ENCODE measurements at regions not wholly inside any gene's neighbourhood (a gene's known extent, or its start where the extent isn't known, plus 50 kb on each side); places are given as distances from the start of the nearest gene placed in this dataset.

GRCh38 chr5:175098301-175098700 lies 345.7 kb downstream of the DRD1 start:
- Histone ChIP-seq H3K27ac (no peak overlapping the region), H3K9me3 (ENCODE audit: severe bottlenecking) (no peaks in the 10 kb centered on the region), H3K36me3 (no peaks in the 10 kb centered on the region), H3K4me3 (ENCODE audit: low read depth, low read length) (no peak overlapping the region), H3K27me3 (ENCODE audit: insufficient read depth, low read depth, severe bottlenecking) (peaks cover 62% of the 10 kb centered on the region)
- no peak for DNase-seq
- TF ChIP-seq, protein P1, sequence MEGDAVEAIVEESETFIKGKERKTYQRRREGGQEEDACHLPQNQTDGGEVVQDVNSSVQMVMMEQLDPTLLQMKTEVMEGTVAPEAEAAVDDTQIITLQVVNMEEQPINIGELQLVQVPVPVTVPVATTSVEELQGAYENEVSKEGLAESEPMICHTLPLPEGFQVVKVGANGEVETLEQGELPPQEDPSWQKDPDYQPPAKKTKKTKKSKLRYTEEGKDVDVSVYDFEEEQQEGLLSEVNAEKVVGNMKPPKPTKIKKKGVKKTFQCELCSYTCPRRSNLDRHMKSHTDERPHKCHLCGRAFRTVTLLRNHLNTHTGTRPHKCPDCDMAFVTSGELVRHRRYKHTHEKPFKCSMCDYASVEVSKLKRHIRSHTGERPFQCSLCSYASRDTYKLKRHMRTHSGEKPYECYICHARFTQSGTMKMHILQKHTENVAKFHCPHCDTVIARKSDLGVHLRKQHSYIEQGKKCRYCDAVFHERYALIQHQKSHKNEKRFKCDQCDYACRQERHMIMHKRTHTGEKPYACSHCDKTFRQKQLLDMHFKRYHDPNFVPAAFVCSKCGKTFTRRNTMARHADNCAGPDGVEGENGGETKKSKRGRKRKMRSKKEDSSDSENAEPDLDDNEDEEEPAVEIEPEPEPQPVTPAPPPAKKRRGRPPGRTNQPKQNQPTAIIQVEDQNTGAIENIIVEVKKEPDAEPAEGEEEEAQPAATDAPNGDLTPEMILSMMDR (IDR thresholded peaks at IDR 0.05; ENCODE audit: low read depth, low read length): no peak

DNA sequence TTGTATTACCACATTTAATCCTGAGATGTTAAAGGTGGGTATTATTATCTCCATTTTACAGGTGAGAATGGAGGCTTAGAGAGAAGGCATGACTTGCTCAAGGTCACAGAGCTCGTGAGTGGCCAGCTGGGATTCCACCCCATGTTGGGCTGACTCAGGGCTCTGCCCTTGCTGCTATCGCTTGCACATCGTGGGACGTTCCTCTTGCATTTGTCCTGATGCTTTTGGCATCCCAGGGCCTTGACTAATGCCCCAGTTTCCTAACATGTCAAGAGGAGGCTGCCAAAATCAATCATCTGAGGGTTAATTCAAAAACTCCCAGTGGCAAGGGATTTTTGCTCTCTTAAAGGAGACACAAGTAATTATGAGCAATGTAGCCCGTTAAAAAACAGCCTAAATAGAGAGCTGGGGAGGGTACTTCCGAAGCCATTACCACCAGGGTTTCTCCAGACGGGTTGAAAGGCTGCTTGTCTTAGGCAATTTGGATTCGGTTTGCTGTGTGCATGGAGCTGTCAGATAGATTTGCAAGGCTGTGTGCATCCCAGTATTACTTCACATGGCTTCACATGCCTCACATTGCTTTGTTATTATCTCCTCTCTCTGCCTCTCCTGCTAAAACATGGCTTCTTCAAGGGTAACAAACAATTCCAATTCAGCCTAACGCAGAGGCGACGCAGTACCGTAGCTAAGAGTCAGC lies 347.4 kb downstream of the DRD1 start:
- Histone ChIP-seq H3K36me3 (no peaks in the 10 kb centered on the region), H3K27ac (no peak overlapping the region), H3K9me3 (ENCODE audit: severe bottlenecking) (no peaks in the 10 kb centered on the region), H3K4me3 (ENCODE audit: low read depth, low read length) (no peak overlapping the region), H3K27me3 (ENCODE audit: insufficient read depth, low read depth, severe bottlenecking) (peaks cover 62% of the 10 kb centered on the region)
- TF ChIP-seq, protein P1 (IDR thresholded peaks at IDR 0.05; ENCODE audit: low read depth, low read length): no peak
- no peak for DNase-seq

DNA sequence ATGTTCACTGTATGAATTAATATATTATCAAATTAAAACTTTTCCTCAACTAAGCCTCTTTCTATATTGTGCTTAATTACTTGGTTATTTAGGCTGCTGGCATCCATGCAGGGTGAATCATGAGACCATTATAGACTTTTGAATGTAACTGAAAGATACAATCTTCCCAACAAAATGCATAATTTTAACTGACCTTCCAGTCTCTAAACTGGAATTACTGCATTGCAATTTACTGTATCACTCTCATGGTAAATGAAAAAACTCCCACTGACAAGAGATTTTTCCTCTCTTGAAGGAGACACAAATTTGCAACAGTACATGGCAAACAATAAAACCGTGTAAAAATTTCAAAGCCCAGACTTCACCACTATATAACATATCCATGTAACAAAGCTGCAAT lies 349.5 kb downstream of the DRD1 start:
- Histone ChIP-seq H3K4me3 (ENCODE audit: low read depth, low read length) (no peak overlapping the region), H3K36me3 (no peaks in the 10 kb centered on the region), H3K9me3 (ENCODE audit: severe bottlenecking) (no peaks in the 10 kb centered on the region), H3K27me3 (ENCODE audit: insufficient read depth, low read depth, severe bottlenecking) (peaks cover 71% of the 10 kb centered on the region), H3K27ac (no peak overlapping the region)
- TF ChIP-seq, protein P1 (IDR thresholded peaks at IDR 0.05; ENCODE audit: low read depth, low read length): no peak
- no peak for DNase-seq

GRCh38 chr5:175092691-175093090 lies 351.3 kb downstream of the DRD1 start:
- TF ChIP-seq, protein P1 (IDR thresholded peaks at IDR 0.05; ENCODE audit: low read depth, low read length): no peak
- Histone ChIP-seq H3K36me3 (no peaks in the 10 kb centered on the region), H3K9me3 (ENCODE audit: severe bottlenecking) (no peaks in the 10 kb centered on the region), H3K27me3 (ENCODE audit: insufficient read depth, low read depth, severe bottlenecking) (peaks cover 63% of the 10 kb centered on the region), H3K27ac (no peak overlapping the region), H3K4me3 (ENCODE audit: low read depth, low read length) (no peak overlapping the region)
- DNase-seq: no peak

DNA sequence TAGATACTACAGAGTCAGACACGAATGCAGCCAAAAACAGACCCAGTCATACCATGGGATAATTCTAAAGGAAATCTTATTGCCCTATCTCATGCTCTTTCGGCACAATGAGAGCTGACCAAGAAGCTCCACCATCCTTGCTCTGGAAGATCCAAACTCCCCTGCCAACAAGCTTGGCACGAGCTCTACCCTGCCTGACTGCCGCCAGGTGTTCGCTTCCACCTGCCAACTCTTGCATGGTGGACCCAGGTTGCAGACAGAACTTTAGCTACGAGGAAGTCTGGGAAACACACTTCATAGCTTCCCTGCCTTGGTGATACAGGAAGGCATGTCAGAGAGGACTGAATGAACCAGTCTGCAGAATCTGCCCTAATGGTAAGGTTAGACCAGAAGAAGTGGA lies 355.0 kb downstream of the DRD1 start:
- Histone ChIP-seq H3K27ac (no peak overlapping the region), H3K27me3 (ENCODE audit: insufficient read depth, low read depth, severe bottlenecking) (peaks cover 42% of the 10 kb centered on the region), H3K36me3 (no peaks in the 10 kb centered on the region), H3K9me3 (ENCODE audit: severe bottlenecking) (no peaks in the 10 kb centered on the region), H3K4me3 (ENCODE audit: low read depth, low read length) (no peak overlapping the region)
- TF ChIP-seq, protein P1 (IDR thresholded peaks at IDR 0.05; ENCODE audit: low read depth, low read length): no peak
- no peak for DNase-seq
